ENCODE measurements at regions not wholly inside any gene's neighbourhood (a gene's known extent, or its start where the extent isn't known, plus 50 kb on each side); places are given as distances from the start of the nearest gene placed in this dataset.

- TF ChIP-seq CTCF (IDR thresholded peaks at IDR 0.05) (no peak), POLR2A (IDR thresholded peaks at IDR 0.05) (no peak)
Measured at GRCh38 chr12:105426766-105427165, 96.3 kb downstream of the C12orf75 start.
